Uterus (tissue), 3 donors: ENCODE measurements at regions not wholly inside any gene's neighbourhood (a gene's known extent, or its start where the extent isn't known, plus 50 kb on each side); places are given as distances from the start of the nearest gene placed in this dataset.
"Not testable (repeated sequence)": the region's sequence is repeated elsewhere in the genome, so short reads cannot be mapped to it uniquely, and the experiment has no call there.

ENCODE experiments used
- DNase-seq, 2 donors: peaks; one replicate each; pipeline ENCODE4 v3.0.0-alpha.2; 2019 to 2020
- H3K27ac ChIP-seq, 2 donors: fragments of 200-600 bp; sonication (generic); 1 replicate in 1 of 2; 2 replicates in 1 of 2; pipeline ENCODE4 v1.5.1; 2016 to 2018
- H3K27me3 ChIP-seq, 2 donors: fragments of 200-600 bp; sonication (generic); one replicate each; pipeline ENCODE4 v1.5.1; 2018 to 2019; ENCODE audit warnings: control low read depth in 1 of 2
- H3K36me3 ChIP-seq, 2 donors: fragments of 200-600 bp; sonication (generic); one replicate each; pipeline ENCODE4 v1.5.1; 2019; ENCODE audit warnings: control low read depth in 1 of 2
- H3K4me1 ChIP-seq, 2 donors: fragments of 200-600 bp; sonication (generic); one replicate each; pipeline ENCODE4 v1.5.1; 2018 to 2019; ENCODE audit warnings: control low read depth in 1 of 2
- H3K4me3 ChIP-seq, 2 donors: fragments of 200-600 bp; sonication (generic); 1 replicate in 1 of 2; 2 replicates in 1 of 2; pipeline ENCODE4 v1.5.1; 2018 to 2019; ENCODE audit warnings: mild to moderate bottlenecking in 1 of 2
- H3K9me3 ChIP-seq, 2 donors: fragments of 200-600 bp; sonication (generic); one replicate each; pipeline ENCODE4 v1.5.1; 2019; ENCODE audit warnings: control low read depth in 1 of 2
- CTCF ChIP-seq, 4 experiments: fragments of 200-600 bp in 2 of 4; fragments of 450-650 bp in 2 of 4; sonication (generic) in 2 of 4; IDR thresholded peaks; one replicate each; pipeline ENCODE4 v1.5.1; 2016 to 2019; ENCODE audit warnings: antibody characterized with exemption in 4 of 4, mild to moderate bottlenecking in 2 of 4, moderate library complexity in 1 of 4
- POLR2A ChIP-seq, 2 donors: fragments of 450-650 bp; IDR thresholded peaks; one replicate each; pipeline ENCODE4 v1.6.1; 2016; ENCODE audit warnings: antibody characterized with exemption in 2 of 2, mild to moderate bottlenecking in 1 of 2, moderate library complexity in 1 of 2
- intact Hi-C: fragments of 100-400 bp; cut with DNase I; formaldehyde crosslinking; loops from one replicate; pipeline ENCODE4 v1.15.1; 2023; ENCODE audit warnings: low total_unique reads
- donor health status: DM: yes; HTN: yes; CAD: no.

GRCh38 chr1:232417636-232418248, 212.2 kb downstream of the SIPA1L2 start:
- Histone ChIP-seq H3K27ac (no peak overlapping the region), H3K27me3 (no peaks in the 10 kb centered on the region), H3K9me3 (no peaks in the 10 kb centered on the region), H3K4me1 (no peaks in the 10 kb centered on the region), H3K36me3 (no peaks in the 10 kb centered on the region), H3K4me3 (no peak overlapping the region)
- TF ChIP-seq CTCF (IDR thresholded peaks at IDR 0.05) (no peak), POLR2A (IDR thresholded peaks at IDR 0.05) (no peak)
- intact Hi-C loops, result no loop called here
- no peak for DNase-seq

- intact Hi-C loops, result no loop called here
- no peak for TF ChIP-seq POLR2A (IDR thresholded peaks at IDR 0.05)
- TF ChIP-seq CTCF (IDR thresholded peaks at IDR 0.05), result no peak
- Histone ChIP-seq H3K4me3 (no peak overlapping the region), H3K27ac (no peak overlapping the region), H3K27me3 (no peaks in the 10 kb centered on the region), H3K9me3 (no peaks in the 10 kb centered on the region), H3K4me1 (no peaks in the 10 kb centered on the region), H3K36me3 (no peaks in the 10 kb centered on the region)
- DNase-seq, result no peak
Observed at GRCh38 chr1:232416026-232416568, 213.8 kb downstream of the SIPA1L2 start.

DNA sequence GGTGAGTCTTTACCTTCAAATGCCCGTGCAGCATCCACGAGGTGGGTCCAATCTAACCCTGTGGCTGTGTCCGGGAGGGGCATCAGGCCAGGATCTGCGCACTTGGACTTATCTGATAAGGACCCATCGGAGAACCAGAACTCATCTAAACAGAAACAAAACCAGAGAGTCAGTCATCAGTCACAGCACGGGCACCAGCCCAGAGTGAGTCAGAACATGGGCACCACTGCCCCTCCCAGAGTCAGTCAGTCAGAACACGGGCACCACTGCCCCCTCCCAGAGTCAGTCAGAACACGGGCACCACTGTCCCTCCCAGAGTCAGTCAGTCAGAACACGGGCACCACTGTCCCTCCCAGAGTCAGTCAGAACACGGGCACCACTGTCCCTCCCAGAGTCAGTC, 214.5 kb downstream of the SIPA1L2 start:
- H3K4me3 ChIP-seq, H3K36me3 ChIP-seq, H3K27ac ChIP-seq, H3K9me3 ChIP-seq, DNase-seq, intact Hi-C loops, H3K4me1 ChIP-seq, H3K27me3 ChIP-seq: not testable (repeated sequence)

DNA sequence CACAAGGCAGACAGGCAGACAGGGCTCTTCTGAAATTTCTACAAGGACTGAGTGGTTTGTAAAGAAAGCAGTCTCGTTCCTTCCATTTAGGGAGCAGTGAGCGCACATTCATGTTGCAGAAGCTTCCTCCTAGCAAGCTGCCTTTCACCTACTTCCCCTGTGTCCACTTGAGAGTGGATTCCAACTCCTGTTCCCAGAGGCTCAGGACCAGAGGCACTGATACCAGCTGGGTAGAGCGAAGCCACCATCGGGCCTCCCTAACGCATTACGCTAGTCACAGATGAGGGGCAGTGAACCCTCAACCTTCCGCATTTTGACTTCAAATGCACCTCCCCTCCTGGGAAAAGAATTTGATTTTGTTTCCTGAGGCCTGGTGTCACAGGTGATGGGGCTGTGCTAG, 215.8 kb downstream of the SIPA1L2 start:
- no peaks in the 10 kb centered on the region for H3K9me3 ChIP-seq
- TF ChIP-seq CTCF (IDR thresholded peaks at IDR 0.05) (no peak), POLR2A (IDR thresholded peaks at IDR 0.05) (no peak)
- intact Hi-C loops, result no loop called here
- no peaks in the 10 kb centered on the region for H3K4me1 ChIP-seq
- H3K27ac ChIP-seq, result no peak overlapping the region
- H3K36me3 ChIP-seq, result no peaks in the 10 kb centered on the region
- no peak for DNase-seq
- H3K27me3 ChIP-seq, result no peaks in the 10 kb centered on the region
- H3K4me3 ChIP-seq, result no peak overlapping the region

DNA sequence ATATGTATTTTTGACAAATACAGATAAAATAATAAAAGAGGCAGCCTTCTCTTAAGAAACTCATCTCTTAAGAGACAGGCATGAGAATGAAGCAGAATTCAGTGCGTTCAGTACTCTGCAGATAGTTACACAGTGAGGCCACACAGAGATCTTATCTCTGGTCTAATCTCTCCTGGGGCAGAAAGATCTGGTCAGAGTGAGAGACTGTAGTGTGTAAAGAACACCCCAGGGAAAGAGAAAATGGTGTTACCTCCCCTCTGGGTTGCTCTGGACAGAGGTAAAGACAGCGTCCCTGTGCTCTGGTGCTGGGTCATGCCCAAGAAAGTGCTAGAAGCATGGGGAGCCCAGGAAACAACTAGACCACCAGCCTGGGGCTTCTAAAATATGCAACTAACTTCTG, 216.3 kb downstream of the SIPA1L2 start:
- intact Hi-C loops, result no loop called here
- H3K4me1 ChIP-seq, result no peaks in the 10 kb centered on the region
- H3K9me3 ChIP-seq, result no peaks in the 10 kb centered on the region
- no peak overlapping the region for H3K27ac ChIP-seq
- no peak overlapping the region for H3K4me3 ChIP-seq
- H3K36me3 ChIP-seq, result no peaks in the 10 kb centered on the region
- TF ChIP-seq CTCF (IDR thresholded peaks at IDR 0.05) (no peak), POLR2A (IDR thresholded peaks at IDR 0.05) (no peak)
- no peak for DNase-seq
- no peaks in the 10 kb centered on the region for H3K27me3 ChIP-seq

GRCh38 chr1:232409584-232409983, 220.3 kb downstream of the SIPA1L2 start:
- Histone ChIP-seq H3K27me3 (no peaks in the 10 kb centered on the region), H3K4me1 (no peaks in the 10 kb centered on the region), H3K4me3 (no peak overlapping the region), H3K27ac (no peak overlapping the region), H3K36me3 (no peaks in the 10 kb centered on the region), H3K9me3 (no peaks in the 10 kb centered on the region)
- DNase-seq, result no peak
- TF ChIP-seq CTCF (IDR thresholded peaks at IDR 0.05) (no peak), POLR2A (IDR thresholded peaks at IDR 0.05) (no peak)
- intact Hi-C loops, result no loop called here
